HEK293 (cell line): ENCODE measurements at regions not wholly inside any gene's neighbourhood (a gene's known extent, or its start where the extent isn't known, plus 50 kb on each side); places are given as distances from the start of the nearest gene placed in this dataset.

Experiments
- ATF2 ChIP-seq: fragments of 450-650 bp; formaldehyde crosslinking; IDR thresholded peaks from 2 replicates; pipeline ENCODE4 v1.5.1; 2016; ENCODE audit warnings: missing biosample characterization, missing genetic modification characterization, low read depth
- TCF7L2 ChIP-seq: IDR thresholded peaks from 2 replicates; pipeline ENCODE4 v1.6.1; 2011; ENCODE audit warnings: low read depth, mild to moderate bottlenecking, inconsistent platforms, low read length, moderate library complexity, borderline replicate concordance
- TRIM28 ChIP-seq: IDR thresholded peaks from 2 replicates; pipeline ENCODE4 v1.6.1; 2011; ENCODE audit warnings: low read length, control low read depth, borderline replicate concordance
- ZBTB10 ChIP-seq: fragments of 450-650 bp; formaldehyde crosslinking; IDR thresholded peaks from 2 replicates; pipeline ENCODE4 v1.5.1; 2016; ENCODE audit warnings: missing biosample characterization, missing genetic modification characterization
- ZBTB17 ChIP-seq: fragments of 450-650 bp; formaldehyde crosslinking; IDR thresholded peaks from 2 replicates; pipeline ENCODE4 v1.5.1; 2016; ENCODE audit warnings: missing biosample characterization, missing genetic modification characterization
- ZBTB7A ChIP-seq: fragments of 450-650 bp; formaldehyde crosslinking; IDR thresholded peaks from 2 replicates; pipeline ENCODE4 v1.5.1; 2016; ENCODE audit warnings: low read depth, missing biosample characterization, missing genetic modification characterization
- ZFHX2 ChIP-seq: fragments of 450-650 bp; formaldehyde crosslinking; conservative IDR thresholded peaks from 2 replicates; pipeline ENCODE4 v1.5.1; 2016; ENCODE audit warnings: missing biosample characterization, missing genetic modification characterization
- ZNF114 ChIP-seq: fragments of 450-650 bp; formaldehyde crosslinking; IDR thresholded peaks from 2 replicates; pipeline ENCODE4 v1.5.0; 2017; ENCODE audit warnings: missing biosample characterization, missing genetic modification characterization
- ZNF133 ChIP-seq: fragments of 450-650 bp; formaldehyde crosslinking; IDR thresholded peaks from 2 replicates; pipeline ENCODE4 v1.5.1; 2016; ENCODE audit warnings: missing biosample characterization, missing genetic modification characterization
- ZNF138 ChIP-seq: fragments of 450-650 bp; formaldehyde crosslinking; IDR thresholded peaks from 2 replicates; pipeline ENCODE4 v1.5.1; 2016; ENCODE audit warnings: missing biosample characterization, missing genetic modification characterization, borderline replicate concordance
- ZNF146 ChIP-seq: fragments of 450-650 bp; formaldehyde crosslinking; IDR thresholded peaks from 2 replicates; pipeline ENCODE4 v1.5.1; 2016; ENCODE audit warnings: missing biosample characterization, missing genetic modification characterization
- ZNF148 ChIP-seq: fragments of 450-650 bp; formaldehyde crosslinking; IDR thresholded peaks from 2 replicates; pipeline ENCODE4 v1.5.0; 2017; ENCODE audit warnings: missing biosample characterization, missing genetic modification characterization, borderline replicate concordance
- ZNF174 ChIP-seq: fragments of 450-650 bp; formaldehyde crosslinking; IDR thresholded peaks from 2 replicates; pipeline ENCODE4 v1.5.0; 2017; ENCODE audit warnings: missing biosample characterization, mild to moderate bottlenecking, missing genetic modification characterization
- ZNF2 ChIP-seq: fragments of 450-650 bp; formaldehyde crosslinking; IDR thresholded peaks from 2 replicates; pipeline ENCODE4 v1.5.1; 2016; ENCODE audit warnings: missing biosample characterization, missing genetic modification characterization
- ZNF24 ChIP-seq: fragments of 450-650 bp; formaldehyde crosslinking; IDR thresholded peaks from 2 replicates; pipeline ENCODE4 v1.5.1; 2016; ENCODE audit warnings: missing biosample characterization, missing genetic modification characterization
- ZNF266 ChIP-seq: fragments of 450-650 bp; formaldehyde crosslinking; IDR thresholded peaks from 2 replicates; pipeline ENCODE4 v1.5.1; 2016; ENCODE audit warnings: missing biosample characterization, missing genetic modification characterization, low read depth
- ZNF341 ChIP-seq: fragments of 450-650 bp; formaldehyde crosslinking; IDR thresholded peaks from 2 replicates; pipeline ENCODE4; 2016; ENCODE audit warnings: low read depth, missing biosample characterization, missing genetic modification characterization
- ZNF354C ChIP-seq: fragments of 450-650 bp; formaldehyde crosslinking; IDR thresholded peaks from 2 replicates; pipeline ENCODE4 v1.5.1; 2016; ENCODE audit warnings: missing biosample characterization, missing genetic modification characterization, low read depth, borderline replicate concordance
- ZNF362 ChIP-seq: fragments of 450-650 bp; formaldehyde crosslinking; IDR thresholded peaks from 2 replicates; pipeline ENCODE4 v1.5.1; 2016; ENCODE audit warnings: missing biosample characterization, missing genetic modification characterization
- ZNF423 ChIP-seq: fragments of 450-650 bp; formaldehyde crosslinking; IDR thresholded peaks from 2 replicates; pipeline ENCODE4 v1.5.1; 2016; ENCODE audit warnings: missing biosample characterization, missing genetic modification characterization
- ZNF529 ChIP-seq: fragments of 450-650 bp; formaldehyde crosslinking; IDR thresholded peaks from 2 replicates; pipeline ENCODE4 v1.5.1; 2017; ENCODE audit warnings: missing genetic modification characterization, missing biosample characterization; ENCODE audit not compliant: insufficient replicate concordance
- ZNF549 ChIP-seq: fragments of 450-650 bp; IDR thresholded peaks from 2 replicates; pipeline ENCODE4 v1.5.1; 2018; ENCODE audit warnings: missing biosample characterization, missing genetic modification characterization, mild to moderate bottlenecking, inconsistent platforms, moderate library complexity
- ZNF561 ChIP-seq: fragments of 450-650 bp; IDR thresholded peaks from 2 replicates; pipeline ENCODE4 v1.5.1; 2018; ENCODE audit warnings: missing biosample characterization, missing genetic modification characterization, borderline replicate concordance
- ZNF610 ChIP-seq: fragments of 450-650 bp; formaldehyde crosslinking; IDR thresholded peaks from 2 replicates; pipeline ENCODE4 v1.5.1; 2016; ENCODE audit warnings: missing biosample characterization, missing genetic modification characterization, borderline replicate concordance
- ZNF621 ChIP-seq: fragments of 450-650 bp; formaldehyde crosslinking; IDR thresholded peaks from 2 replicates; pipeline ENCODE4 v1.5.1; 2017; ENCODE audit warnings: missing biosample characterization, missing genetic modification characterization
- ZNF623 ChIP-seq: fragments of 450-650 bp; formaldehyde crosslinking; IDR thresholded peaks from 2 replicates; pipeline ENCODE4 v1.5.1; 2016; ENCODE audit warnings: missing biosample characterization, missing genetic modification characterization
- ZNF624 ChIP-seq: fragments of 450-650 bp; formaldehyde crosslinking; IDR thresholded peaks from 2 replicates; pipeline ENCODE4 v1.5.1; 2017; ENCODE audit warnings: missing biosample characterization, missing genetic modification characterization
- ZNF677 ChIP-seq: fragments of 450-650 bp; IDR thresholded peaks from 2 replicates; pipeline ENCODE4 v1.5.0; 2018; ENCODE audit warnings: missing biosample characterization, mild to moderate bottlenecking, missing genetic modification characterization, moderate library complexity
- ZNF692 ChIP-seq: fragments of 450-650 bp; formaldehyde crosslinking; IDR thresholded peaks from 2 replicates; pipeline ENCODE4 v1.5.1; 2016; ENCODE audit warnings: missing biosample characterization, missing genetic modification characterization
- ZNF777 ChIP-seq: fragments of 450-650 bp; formaldehyde crosslinking; IDR thresholded peaks from 2 replicates; pipeline ENCODE4 v1.5.1; 2017; ENCODE audit warnings: missing biosample characterization, missing genetic modification characterization, borderline replicate concordance
- ZNF791 ChIP-seq: fragments of 450-650 bp; formaldehyde crosslinking; IDR thresholded peaks from 2 replicates; pipeline ENCODE4 v1.5.1; 2016; ENCODE audit warnings: missing biosample characterization, missing genetic modification characterization

- TF ChIP-seq ZNF148 (tag by site-specific recombination), result no peak
- no peak for TF ChIP-seq ZNF791 (tag by site-specific recombination)
- 0 out of 2 replicates have a peak, but pooled peaks have one; percentile 26 for TF ChIP-seq ZBTB7A (tag by site-specific recombination)
- peak; percentile 40; the same call in 1 of the 2 replicates for TF ChIP-seq TRIM28
- TF ChIP-seq ZNF341 (tag by site-specific recombination), result no peak
- peak; percentile 68; the same call in 1 of the 2 replicates for TF ChIP-seq ZNF692
- peak; percentile 60 for TF ChIP-seq ZFHX2 (tag by site-specific recombination)
- peak; percentile 76; the same call in 1 of the 2 replicates for TF ChIP-seq ZNF561 (tag by site-specific recombination)
- no peak for TF ChIP-seq ZNF138 (tag by site-specific recombination)
- TF ChIP-seq ZNF266 (tag by site-specific recombination), result no peak
- TF ChIP-seq ZNF174, result no peak
- TF ChIP-seq ZBTB10 (tag by site-specific recombination), result no peak
- TF ChIP-seq TCF7L2, result peak; percentile 91
- TF ChIP-seq ZNF624 (tag by site-specific recombination), result no peak
- no peak for TF ChIP-seq ZNF623 (tag by site-specific recombination)
- TF ChIP-seq ZNF529 (tag by site-specific recombination), result no peak
- TF ChIP-seq ZNF354C, result no peak
- TF ChIP-seq ZNF24, result peak; percentile 53; the same call in 1 of the 2 replicates
- TF ChIP-seq ZNF362 (tag by site-specific recombination), result peak; percentile 94
- 0 out of 2 replicates have a peak, but pooled peaks have one; percentile 16 for TF ChIP-seq ZNF146 (tag by site-specific recombination)
- TF ChIP-seq ZNF777, result no peak
- no peak for TF ChIP-seq ZNF621 (tag by site-specific recombination)
- TF ChIP-seq ATF2 (tag by site-specific recombination), result peak; percentile 47; the same call in 1 of the 2 replicates
- no peak for TF ChIP-seq ZNF133 (tag by site-specific recombination)
- TF ChIP-seq ZNF423 (tag by site-specific recombination), result no peak
- no peak for TF ChIP-seq ZNF610 (tag by site-specific recombination)
- no peak for TF ChIP-seq ZNF114 (tag by site-specific recombination)
- TF ChIP-seq ZNF549, result no peak
- peak; percentile 77 for TF ChIP-seq ZNF2 (tag by site-specific recombination)
- peak; percentile 70 for TF ChIP-seq ZBTB17 (tag by site-specific recombination)
- TF ChIP-seq ZNF677 (tag by site-specific recombination), result no peak
Observed at GRCh38 chr10:21292763-21293517, 232.5 kb downstream of the SKIDA1 start (continued).
